IPS-NIHi7 (cell line): ENCODE measurements at regions not wholly inside any gene's neighbourhood (a gene's known extent, or its start where the extent isn't known, plus 50 kb on each side); places are given as distances from the start of the nearest gene placed in this dataset.
A peak's percentile ranks its signal among the peaks of the same experiment; 100 is the strongest.

ENCODE experiments used
- DNase-seq: peaks from one replicate; pipeline ENCODE4 v3.0.0; 2012; ENCODE audit warnings: mixed read lengths; ENCODE audit errors: extremely low spot score

GRCh38 chr13:86201477-86201876, 402.3 kb upstream of the SLITRK6 start:
- no peak for DNase-seq

- peak; percentile 25 for DNase-seq
Observed at GRCh38 chr13:86193281-86193680, 394.1 kb upstream of the SLITRK6 start.

- no peak for DNase-seq
Observed at GRCh38 chr13:86188170-86188569, 389.0 kb upstream of the SLITRK6 start.

GRCh38 chr13:86185636-86186035, 386.4 kb upstream of the SLITRK6 start:
- no peak for DNase-seq

GRCh38 chr13:86185107-86185506, 385.9 kb upstream of the SLITRK6 start:
- no peak for DNase-seq

- no peak for DNase-seq
Observed at GRCh38 chr13:86174622-86175021, 375.4 kb upstream of the SLITRK6 start.

GRCh38 chr13:86172961-86173360, 373.7 kb upstream of the SLITRK6 start:
- DNase-seq = no peak

- no peak for DNase-seq
Observed at GRCh38 chr13:86161257-86161656, 362.0 kb upstream of the SLITRK6 start.

GRCh38 chr13:86155756-86156155, 356.5 kb upstream of the SLITRK6 start:
- DNase-seq = no peak

- DNase-seq = no peak
Observed at GRCh38 chr13:86142080-86142479, 342.9 kb upstream of the SLITRK6 start.

GRCh38 chr13:86135856-86136255, 336.6 kb upstream of the SLITRK6 start:
- DNase-seq = no peak

- no peak for DNase-seq
Observed at GRCh38 chr13:86121881-86122280, 322.7 kb upstream of the SLITRK6 start.

GRCh38 chr13:86109107-86109506, 309.9 kb upstream of the SLITRK6 start:
- no peak for DNase-seq

- no peak for DNase-seq
Observed at GRCh38 chr13:86108334-86108733, 309.1 kb upstream of the SLITRK6 start.

GRCh38 chr13:86098511-86098910, 299.3 kb upstream of the SLITRK6 start:
- no peak for DNase-seq

GRCh38 chr13:86095351-86095750, 296.1 kb upstream of the SLITRK6 start:
- no peak for DNase-seq

- DNase-seq = no peak
Observed at GRCh38 chr13:86090181-86090580, 291.0 kb upstream of the SLITRK6 start.

- no peak for DNase-seq
Observed at GRCh38 chr13:86087244-86087643, 288.0 kb upstream of the SLITRK6 start.

GRCh38 chr13:86085890-86086289, 286.7 kb upstream of the SLITRK6 start:
- no peak for DNase-seq

GRCh38 chr13:86082121-86082520, 282.9 kb upstream of the SLITRK6 start:
- DNase-seq = no peak

- no peak for DNase-seq
Observed at GRCh38 chr13:86080340-86080995, 281.2 kb upstream of the SLITRK6 start.

- no peak for DNase-seq
Observed at GRCh38 chr13:86066611-86067365, 267.6 kb upstream of the SLITRK6 start.

- no peak for DNase-seq
Observed at GRCh38 chr13:86052141-86052540, 252.9 kb upstream of the SLITRK6 start.
